GM12892 (cell line): ENCODE measurements at regions not wholly inside any gene's neighbourhood (a gene's known extent, or its start where the extent isn't known, plus 50 kb on each side); places are given as distances from the start of the nearest gene placed in this dataset.

ENCODE experiments used
- DNase-seq: peaks from one replicate; pipeline ENCODE4 v3.0.0; 2011; ENCODE audit not compliant: insufficient read length
- FAIRE-seq: peaks from 2 replicates; lab custom pipeline; 2011; peaks lifted over from hg19 to GRCh38; lab: Jason Lieb, UNC
- POLR2A ChIP-seq: IDR thresholded peaks from 2 replicates; pipeline ENCODE4 v1.6.1; 2011; ENCODE audit warnings: low read depth, low read length, control low read depth
- POLR2AphosphoS5 ChIP-seq: IDR thresholded peaks from 2 replicates; pipeline ENCODE4 v1.6.1; 2011; ENCODE audit warnings: low read depth, low read length, control low read depth
- TAF1 ChIP-seq: IDR thresholded peaks from 2 replicates; pipeline ENCODE4 v1.6.1; 2011; ENCODE audit warnings: low read depth, mild to moderate bottlenecking, control low read depth, low read length, borderline replicate concordance

- FAIRE-seq (no peak), DNase-seq (no peak)
- TF ChIP-seq POLR2A, result no peak
- no peak for TF ChIP-seq TAF1
- no peak for TF ChIP-seq POLR2AphosphoS5
These were observed 91.2 kb upstream of the PARP11 start for GRCh38 chr12:3964439-3964838.

- DNase-seq (no peak), FAIRE-seq (no peak)
- TF ChIP-seq POLR2AphosphoS5 (no peak), POLR2A (no peak), TAF1 (no peak)
These were observed 89.7 kb upstream of the PARP11 start for GRCh38 chr12:3962631-3963483.

GRCh38 chr12:3961591-3961990 lies 88.4 kb upstream of the PARP11 start:
- FAIRE-seq (no peak), DNase-seq (no peak)
- TF ChIP-seq POLR2AphosphoS5 (no peak), TAF1 (no peak), POLR2A (no peak)

- no peak for TF ChIP-seq TAF1
- no peak for TF ChIP-seq POLR2AphosphoS5
- no peak for TF ChIP-seq POLR2A
- no peak for FAIRE-seq
- no peak for DNase-seq
These were observed 86.8 kb upstream of the PARP11 start for GRCh38 chr12:3959799-3960560.

- no peak for DNase-seq
- FAIRE-seq, result no peak
- TF ChIP-seq POLR2A (no peak), POLR2AphosphoS5 (no peak), TAF1 (no peak)
These were observed 85.3 kb upstream of the PARP11 start for GRCh38 chr12:3958534-3958933.

- DNase-seq, result no peak
- no peak for FAIRE-seq
- no peak for TF ChIP-seq POLR2AphosphoS5
- TF ChIP-seq POLR2A, result no peak
- TF ChIP-seq TAF1, result no peak
These were observed 78.4 kb upstream of the PARP11 start for GRCh38 chr12:3951380-3952135.

GRCh38 chr12:3950714-3951320 lies 77.6 kb upstream of the PARP11 start:
- no peak for FAIRE-seq
- TF ChIP-seq TAF1 (no peak), POLR2A (no peak), POLR2AphosphoS5 (no peak)
- DNase-seq, result no peak

- no peak for FAIRE-seq
- no peak for DNase-seq
- no peak for TF ChIP-seq POLR2AphosphoS5
- no peak for TF ChIP-seq TAF1
- no peak for TF ChIP-seq POLR2A
These were observed 74.6 kb upstream of the PARP11 start for GRCh38 chr12:3947781-3948180.

GRCh38 chr12:3945671-3946070 lies 72.5 kb upstream of the PARP11 start:
- TF ChIP-seq POLR2A (no peak), TAF1 (no peak), POLR2AphosphoS5 (no peak)
- DNase-seq (no peak), FAIRE-seq (no peak)

GRCh38 chr12:3944620-3945019 lies 71.4 kb upstream of the PARP11 start:
- no peak for TF ChIP-seq TAF1
- TF ChIP-seq POLR2AphosphoS5, result no peak
- TF ChIP-seq POLR2A, result no peak
- FAIRE-seq (no peak), DNase-seq (no peak)

GRCh38 chr12:3938042-3938544 lies 64.9 kb upstream of the PARP11 start:
- no peak for TF ChIP-seq TAF1
- TF ChIP-seq POLR2AphosphoS5, result no peak
- no peak for TF ChIP-seq POLR2A
- DNase-seq (no peak), FAIRE-seq (no peak)
